Suppressor macrophage treated with lipopolysaccharide for 4 hours (primary cell): ENCODE measurements at regions not wholly inside any gene's neighbourhood (a gene's known extent, or its start where the extent isn't known, plus 50 kb on each side); places are given as distances from the start of the nearest gene placed in this dataset.
"Not testable (repeated sequence)": the region's sequence is repeated elsewhere in the genome, so short reads cannot be mapped to it uniquely, and the experiment has no call there.

Experiments
- DNase-seq: peaks from one replicate; pipeline ENCODE4 v3.0.0-alpha.2; 2020

- no peak for DNase-seq
These were observed 273.3 kb downstream of the NSUN3 start for GRCh38 chr3:94336046-94336753.

- no peak for DNase-seq
These were observed 282.2 kb downstream of the NSUN3 start for GRCh38 chr3:94345101-94345500.

- DNase-seq, result no peak
These were observed 286.5 kb downstream of the NSUN3 start for GRCh38 chr3:94349310-94349878.

- DNase-seq, result no peak
These were observed 293.7 kb downstream of the NSUN3 start for GRCh38 chr3:94356581-94356980.

GRCh38 chr3:94359996-94360395 lies 297.1 kb downstream of the NSUN3 start:
- no peak for DNase-seq

GRCh38 chr3:94360987-94361386 lies 298.1 kb downstream of the NSUN3 start:
- no peak for DNase-seq

- DNase-seq, result no peak
These were observed 299.5 kb downstream of the NSUN3 start for GRCh38 chr3:94362393-94362792.

- no peak for DNase-seq
These were observed 302.1 kb downstream of the NSUN3 start for GRCh38 chr3:94365006-94365405.

GRCh38 chr3:94372026-94372425 lies 309.2 kb downstream of the NSUN3 start:
- DNase-seq, result no peak

GRCh38 chr3:94373456-94373855 lies 310.6 kb downstream of the NSUN3 start:
- no peak for DNase-seq

- no peak for DNase-seq
These were observed 311.7 kb downstream of the NSUN3 start for GRCh38 chr3:94374439-94375161.

- not testable (repeated sequence) for DNase-seq
These were observed 314.3 kb downstream of the NSUN3 start for GRCh38 chr3:94377123-94377696.

- DNase-seq, result not testable (repeated sequence)
These were observed 315.0 kb downstream of the NSUN3 start for GRCh38 chr3:94377863-94378262.

- DNase-seq, result no peak
These were observed 315.5 kb downstream of the NSUN3 start for GRCh38 chr3:94378322-94378721.

- DNase-seq, result no peak
These were observed 316.4 kb downstream of the NSUN3 start for GRCh38 chr3:94379264-94379663.

- no peak for DNase-seq
These were observed 332.0 kb downstream of the NSUN3 start for GRCh38 chr3:94394885-94395284.

- DNase-seq, result no peak
These were observed 333.0 kb downstream of the NSUN3 start for GRCh38 chr3:94395851-94396250.

GRCh38 chr3:94398036-94398435 lies 335.2 kb downstream of the NSUN3 start:
- no peak for DNase-seq

GRCh38 chr3:94401466-94401865 lies 338.6 kb downstream of the NSUN3 start:
- DNase-seq, result no peak

- DNase-seq, result no peak
These were observed 339.3 kb downstream of the NSUN3 start for GRCh38 chr3:94402126-94402525.

- DNase-seq, result no peak
These were observed 342.6 kb downstream of the NSUN3 start for GRCh38 chr3:94405258-94406035.

- no peak for DNase-seq
These were observed 343.7 kb downstream of the NSUN3 start for GRCh38 chr3:94406595-94406994.

GRCh38 chr3:94412936-94413335 lies 350.1 kb downstream of the NSUN3 start:
- DNase-seq, result not testable (repeated sequence)
